Activated T-cell treated with anti-CD3 and anti-CD28 coated beads, Interleukin-2, amount 50 U/mL, for 4 hours (primary cell): ENCODE measurements at regions not wholly inside any gene's neighbourhood (a gene's known extent, or its start where the extent isn't known, plus 50 kb on each side); places are given as distances from the start of the nearest gene placed in this dataset.

Source experiments
- ATAC-seq, 2 donors: fragments of 200-7000 bp; cut with Tn5 transposase; one replicate each; pipeline ENCODE4 v1.10.0; 2021
- DNase-seq: peaks from one replicate; pipeline ENCODE4 v3.0.0-alpha.2; 2020
- H3K27me3 Mint-ChIP-seq: one replicate; pipeline ENCODE4 v1.8.0; 2021; ENCODE audit warnings: low read depth, mixed read lengths
- H3K36me3 Mint-ChIP-seq: one replicate; pipeline ENCODE4 v1.8.0; 2022; ENCODE audit warnings: mixed read lengths; ENCODE audit not compliant: insufficient read depth
- H3K4me1 Mint-ChIP-seq: one replicate; pipeline ENCODE4 v1.8.0; 2021; ENCODE audit warnings: low read depth, mixed read lengths
- H3K4me3 Mint-ChIP-seq: one replicate; pipeline ENCODE4 v1.8.0; 2021; ENCODE audit warnings: mild to moderate bottlenecking, moderate library complexity, mixed read lengths
- H3K9me3 Mint-ChIP-seq: one replicate; pipeline ENCODE4 v1.8.0; 2021; ENCODE audit warnings: mixed read lengths

GRCh38 chr1:221841251-221841982, 99.5 kb upstream of the DUSP10 start:
- peaks cover 38% of the 10 kb centered on the region for H3K4me1 Mint-ChIP-seq
- no peaks in the 10 kb centered on the region for H3K36me3 Mint-ChIP-seq
- DNase-seq = no peak
- no peaks in the 10 kb centered on the region for H3K27me3 Mint-ChIP-seq
- no peak for ATAC-seq
- H3K4me3 Mint-ChIP-seq = no peak overlapping the region
- H3K9me3 Mint-ChIP-seq = no peaks in the 10 kb centered on the region

DNA sequence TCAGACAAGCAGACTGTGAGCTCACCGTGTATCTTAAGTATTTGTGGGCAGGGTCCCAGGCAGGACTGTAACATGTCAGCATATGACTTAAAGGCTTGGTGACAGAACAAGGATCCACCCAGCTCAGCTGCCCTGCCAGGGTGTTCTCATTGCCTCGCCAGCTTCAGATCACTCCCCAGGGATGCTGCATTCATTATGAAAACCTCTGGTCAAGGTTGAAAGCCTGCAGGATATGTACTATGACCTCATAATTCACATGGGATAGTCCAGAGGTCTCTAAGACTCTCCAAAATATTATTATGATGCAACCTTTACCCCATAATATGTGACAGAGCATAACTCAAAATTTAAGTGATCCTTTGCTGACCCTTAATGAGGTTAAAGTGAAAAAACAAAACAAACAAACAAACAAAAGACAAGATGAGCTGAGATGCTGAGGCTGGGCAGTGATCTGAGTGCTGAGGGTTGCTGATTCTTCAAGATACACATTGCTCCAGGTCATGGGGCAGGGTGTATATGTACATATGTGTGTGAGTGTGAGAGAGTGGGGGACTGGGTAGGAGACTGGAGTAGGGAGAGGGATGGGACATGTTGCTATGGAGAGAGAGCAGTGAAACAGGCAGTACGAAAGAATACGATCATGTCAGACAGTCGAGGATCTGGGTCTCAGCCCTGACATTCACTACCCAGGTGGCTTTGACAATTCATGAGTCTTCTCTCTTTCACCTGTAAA, 98.8 kb upstream of the DUSP10 start:
- no peak for DNase-seq

GRCh38 chr1:221839782-221840395, 98.0 kb upstream of the DUSP10 start:
- no peak overlapping the region for H3K4me3 Mint-ChIP-seq
- peaks cover 38% of the 10 kb centered on the region for H3K4me1 Mint-ChIP-seq
- DNase-seq = peak; percentile 61
- H3K9me3 Mint-ChIP-seq = no peaks in the 10 kb centered on the region
- peak; percentile 97 to 98 for ATAC-seq
- H3K36me3 Mint-ChIP-seq = no peaks in the 10 kb centered on the region
- no peaks in the 10 kb centered on the region for H3K27me3 Mint-ChIP-seq

More for the DNA sequence above, 98.8 kb upstream of the DUSP10 start:
- H3K4me3 Mint-ChIP-seq = no peak overlapping the region
- ATAC-seq = no peak
- no peaks in the 10 kb centered on the region for H3K27me3 Mint-ChIP-seq
- no peaks in the 10 kb centered on the region for H3K36me3 Mint-ChIP-seq
- H3K4me1 Mint-ChIP-seq = peaks cover 38% of the 10 kb centered on the region
- no peaks in the 10 kb centered on the region for H3K9me3 Mint-ChIP-seq

- peaks cover 38% of the 10 kb centered on the region for H3K4me1 Mint-ChIP-seq
- no peaks in the 10 kb centered on the region for H3K36me3 Mint-ChIP-seq
- no peak for DNase-seq
- H3K9me3 Mint-ChIP-seq = no peaks in the 10 kb centered on the region
- no peak overlapping the region for H3K4me3 Mint-ChIP-seq
- peak; percentile 5 to 24 for ATAC-seq
- no peaks in the 10 kb centered on the region for H3K27me3 Mint-ChIP-seq
Observed at GRCh38 chr1:221839321-221839720, 97.4 kb upstream of the DUSP10 start.

DNA sequence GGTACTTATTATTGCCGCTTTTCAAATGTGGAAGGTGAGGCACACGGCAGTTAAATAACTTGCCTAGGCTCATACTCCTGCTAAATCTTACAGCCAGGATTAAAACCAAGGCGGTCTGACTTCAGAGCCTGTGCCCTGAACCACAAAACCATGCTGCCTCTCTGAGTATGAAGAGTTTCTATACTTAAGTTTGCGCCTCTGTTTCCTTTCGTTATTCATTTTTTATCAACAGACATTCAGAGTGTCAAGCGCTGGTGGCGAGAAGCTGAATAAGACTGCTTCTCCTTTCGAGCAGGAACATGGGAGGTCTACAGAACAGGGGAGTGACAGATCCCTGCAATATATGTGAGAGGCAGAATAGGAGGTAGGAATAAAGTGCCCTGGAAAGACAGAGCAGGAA, 96.0 kb upstream of the DUSP10 start:
- H3K27me3 Mint-ChIP-seq = no peaks in the 10 kb centered on the region
- ATAC-seq = peak; percentile 50 to 51

GRCh38 chr1:221834698-221835513, 93.0 kb upstream of the DUSP10 start:
- no peak for DNase-seq
- no peaks in the 10 kb centered on the region for H3K36me3 Mint-ChIP-seq
- no peaks in the 10 kb centered on the region for H3K9me3 Mint-ChIP-seq
- no peak overlapping the region for H3K4me3 Mint-ChIP-seq
- H3K4me1 Mint-ChIP-seq = peaks cover 40% of the 10 kb centered on the region
- no peak for ATAC-seq
- no peaks in the 10 kb centered on the region for H3K27me3 Mint-ChIP-seq

More for the DNA sequence above, 96.0 kb upstream of the DUSP10 start:
- Mint-ChIP-seq H3K9me3 (no peaks in the 10 kb centered on the region), H3K4me3 (peak overlapping the region; percentile 40), H3K4me1 (peaks cover 40% of the 10 kb centered on the region), H3K36me3 (no peaks in the 10 kb centered on the region)
- DNase-seq = no peak

- Mint-ChIP-seq H3K36me3 (no peaks in the 10 kb centered on the region), H3K27me3 (no peaks in the 10 kb centered on the region), H3K9me3 (no peaks in the 10 kb centered on the region), H3K4me1 (peaks cover 42% of the 10 kb centered on the region), H3K4me3 (no peak overlapping the region)
- ATAC-seq (no peak), DNase-seq (no peak)
Observed at GRCh38 chr1:221832617-221833016, 90.7 kb upstream of the DUSP10 start.

DNA sequence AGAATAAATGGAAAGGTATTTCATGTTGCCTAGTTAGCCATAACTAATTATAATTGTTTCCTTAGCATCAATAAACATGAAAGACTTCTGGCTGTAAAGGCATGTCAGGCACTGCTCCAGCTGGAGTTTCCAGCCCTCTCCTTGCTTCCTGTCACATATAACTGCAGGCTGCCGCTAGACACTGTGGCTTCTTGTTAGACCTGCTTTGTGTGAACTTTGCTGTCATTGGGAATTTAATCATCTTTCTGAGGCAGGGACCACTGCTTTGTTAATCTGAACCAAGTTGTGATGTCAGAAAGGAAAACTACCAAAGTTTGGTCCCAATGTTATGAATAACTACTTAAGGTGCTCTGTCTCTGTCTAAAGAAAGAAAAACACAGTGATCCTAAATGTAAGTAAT, 90.3 kb upstream of the DUSP10 start:
- peaks cover 42% of the 10 kb centered on the region for H3K4me1 Mint-ChIP-seq
- no peaks in the 10 kb centered on the region for H3K9me3 Mint-ChIP-seq
- no peak overlapping the region for H3K4me3 Mint-ChIP-seq
- DNase-seq (no peak), ATAC-seq (no peak)
- no peaks in the 10 kb centered on the region for H3K36me3 Mint-ChIP-seq
- H3K27me3 Mint-ChIP-seq = no peaks in the 10 kb centered on the region

- Mint-ChIP-seq H3K9me3 (no peaks in the 10 kb centered on the region), H3K4me1 (peaks cover 61% of the 10 kb centered on the region), H3K27me3 (no peaks in the 10 kb centered on the region), H3K36me3 (no peaks in the 10 kb centered on the region), H3K4me3 (peak overlapping the region; percentile 62)
- peak; percentile 19 for DNase-seq
- ATAC-seq = peak; percentile 95 to 96
Observed at GRCh38 chr1:221829327-221830015, 87.6 kb upstream of the DUSP10 start.

- Mint-ChIP-seq H3K9me3 (no peaks in the 10 kb centered on the region), H3K4me3 (no peak overlapping the region), H3K27me3 (no peaks in the 10 kb centered on the region), H3K36me3 (no peaks in the 10 kb centered on the region), H3K4me1 (peaks cover 73% of the 10 kb centered on the region)
- ATAC-seq (no peak), DNase-seq (no peak)
Observed at GRCh38 chr1:221827307-221827642, 85.4 kb upstream of the DUSP10 start.

- Mint-ChIP-seq H3K4me1 (peaks cover 60% of the 10 kb centered on the region), H3K9me3 (no peaks in the 10 kb centered on the region), H3K27me3 (no peaks in the 10 kb centered on the region), H3K4me3 (no peak overlapping the region), H3K36me3 (no peaks in the 10 kb centered on the region)
- DNase-seq = no peak
- ATAC-seq = no peak
Observed at GRCh38 chr1:221824909-221825308, 83.0 kb upstream of the DUSP10 start.

- DNase-seq = no peak
- Mint-ChIP-seq H3K9me3 (no peaks in the 10 kb centered on the region), H3K36me3 (no peaks in the 10 kb centered on the region), H3K27me3 (no peaks in the 10 kb centered on the region), H3K4me1 (peaks cover 51% of the 10 kb centered on the region), H3K4me3 (no peak overlapping the region)
- ATAC-seq = peak; percentile 81 to 86
Observed at GRCh38 chr1:221824025-221824424, 82.1 kb upstream of the DUSP10 start.

DNA sequence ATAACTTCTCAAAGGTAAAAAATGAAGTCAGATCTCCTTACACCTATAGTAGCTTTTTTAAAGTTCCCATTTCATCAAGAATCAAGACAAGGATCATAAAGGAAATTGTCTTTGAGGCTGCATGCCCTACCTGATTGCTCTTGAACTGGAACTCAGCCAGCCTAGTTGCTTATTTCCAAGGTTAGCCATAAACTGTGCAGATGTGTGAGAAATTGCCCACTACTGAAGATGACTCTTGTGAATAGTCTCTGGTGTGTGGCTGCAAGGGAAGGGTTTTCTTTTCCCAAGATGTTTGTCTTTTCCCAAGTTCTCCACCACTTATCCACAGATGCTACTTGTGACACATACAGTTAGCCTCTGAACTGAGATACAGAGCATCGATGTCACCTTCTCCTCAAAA, 81.7 kb upstream of the DUSP10 start:
- Mint-ChIP-seq H3K27me3 (no peaks in the 10 kb centered on the region), H3K36me3 (no peaks in the 10 kb centered on the region), H3K4me1 (peaks cover 47% of the 10 kb centered on the region), H3K9me3 (no peaks in the 10 kb centered on the region), H3K4me3 (no peak overlapping the region)
- DNase-seq (no peak), ATAC-seq (no peak)

- DNase-seq (no peak), ATAC-seq (no peak)
- no peak overlapping the region for H3K4me3 Mint-ChIP-seq
- no peaks in the 10 kb centered on the region for H3K9me3 Mint-ChIP-seq
- no peaks in the 10 kb centered on the region for H3K27me3 Mint-ChIP-seq
- H3K36me3 Mint-ChIP-seq = no peaks in the 10 kb centered on the region
- peaks cover 43% of the 10 kb centered on the region for H3K4me1 Mint-ChIP-seq
Observed at GRCh38 chr1:221823149-221823548, 81.3 kb upstream of the DUSP10 start.
